H9 (cell line): ENCODE measurements at regions not wholly inside any gene's neighbourhood (a gene's known extent, or its start where the extent isn't known, plus 50 kb on each side); places are given as distances from the start of the nearest gene placed in this dataset.

Source experiments
- DNase-seq: peaks from one replicate; pipeline ENCODE4 v3.0.0-alpha.2; 2017
- H2AFZ ChIP-seq: one replicate; pipeline ENCODE4 v1.6.1; 2013; ENCODE audit warnings: mild to moderate bottlenecking, low read length, control low read depth, moderate library complexity
- H2AK5ac ChIP-seq: 2 replicates; pipeline ENCODE4 v1.6.1; 2013; ENCODE audit warnings: low read length, control low read depth, mixed read lengths; ENCODE audit not compliant: insufficient read length
- H2BK120ac ChIP-seq: one replicate; pipeline ENCODE4 v1.6.1; 2013; ENCODE audit warnings: low read depth, mild to moderate bottlenecking, low read length, control low read depth, inconsistent platforms; ENCODE audit not compliant: poor library complexity, severe bottlenecking
- H2BK12ac ChIP-seq: 2 replicates; pipeline ENCODE4 v1.6.1; 2013; ENCODE audit warnings: low read length, control low read depth, mixed read lengths, low read depth; ENCODE audit not compliant: insufficient read length
- H2BK15ac ChIP-seq: 2 replicates; pipeline ENCODE4 v1.6.1; 2013; ENCODE audit warnings: low read depth, low read length, control low read depth
- H2BK20ac ChIP-seq: one replicate; pipeline ENCODE4 v1.6.1; 2013; ENCODE audit warnings: low read depth, mild to moderate bottlenecking, low read length, control low read depth, inconsistent platforms; ENCODE audit not compliant: poor library complexity, severe bottlenecking
- H2BK5ac ChIP-seq: 2 replicates; pipeline ENCODE4 v1.6.1; 2013; ENCODE audit warnings: low read length, control low read depth, mixed read lengths; ENCODE audit not compliant: insufficient read length
- H3K14ac ChIP-seq: 2 replicates; pipeline ENCODE4 v1.6.1; 2013; ENCODE audit warnings: low read length, control low read depth; ENCODE audit not compliant: insufficient read depth
- H3K18ac ChIP-seq: 2 replicates; pipeline ENCODE4 v1.6.1; 2013; ENCODE audit warnings: low read depth, mild to moderate bottlenecking, mixed read lengths, low read length, control low read depth; ENCODE audit not compliant: insufficient read length
- H3K23ac ChIP-seq: 2 replicates; pipeline ENCODE4 v1.6.1; 2013; ENCODE audit warnings: low read length, control low read depth, mixed read lengths, low read depth; ENCODE audit not compliant: insufficient read length
- H3K23me2 ChIP-seq: 2 replicates; pipeline ENCODE4 v1.6.1; 2013; ENCODE audit warnings: low read depth, mild to moderate bottlenecking, mixed read lengths, low read length, control low read depth; ENCODE audit not compliant: insufficient read length, poor library complexity, severe bottlenecking
- H3K27ac ChIP-seq: 2 replicates; pipeline ENCODE4 v1.5.1; 2013; ENCODE audit warnings: low read length, control low read depth, mixed read lengths, low read depth; ENCODE audit not compliant: insufficient read length
- H3K27me3 ChIP-seq: 2 replicates; pipeline ENCODE4 v1.6.1; 2013; ENCODE audit warnings: low read length, control low read depth, inconsistent platforms; ENCODE audit not compliant: insufficient read depth
- H3K4ac ChIP-seq: 2 replicates; pipeline ENCODE4 v1.6.1; 2013; ENCODE audit warnings: low read depth, mild to moderate bottlenecking, control low read depth, inconsistent platforms, low read length, moderate library complexity
- H3K4me1 ChIP-seq: 2 replicates; pipeline ENCODE4 v1.6.1; 2013; ENCODE audit warnings: low read length, control low read depth, inconsistent platforms; ENCODE audit not compliant: insufficient read depth
- H3K4me2 ChIP-seq: 2 replicates; pipeline ENCODE4 v1.6.1; 2013; ENCODE audit warnings: low read length, control low read depth, mixed read lengths; ENCODE audit not compliant: insufficient read length, insufficient read depth
- H3K56ac ChIP-seq: 2 replicates; pipeline ENCODE4 v1.6.1; 2013; ENCODE audit warnings: low read depth, mild to moderate bottlenecking, mixed read lengths, low read length, control low read depth; ENCODE audit not compliant: insufficient read length
- H3K79me1 ChIP-seq: 2 replicates; pipeline ENCODE4 v1.6.1; 2013; ENCODE audit warnings: low read depth, mild to moderate bottlenecking, moderate library complexity, low read length, control low read depth, inconsistent platforms; ENCODE audit not compliant: insufficient read depth, poor library complexity, severe bottlenecking
- H3K79me2 ChIP-seq: 2 replicates; pipeline ENCODE4 v1.6.1; 2013; ENCODE audit warnings: low read length, control low read depth, inconsistent platforms; ENCODE audit not compliant: insufficient read depth
- H3K9ac ChIP-seq: 2 replicates; pipeline ENCODE4 v1.6.1; 2013; ENCODE audit warnings: low read length, control low read depth, mixed read lengths; ENCODE audit not compliant: insufficient read length; ENCODE audit errors: extremely low read depth
- H3K9me3 ChIP-seq: one replicate; pipeline ENCODE4 v1.6.1; 2013; ENCODE audit warnings: low read depth, low read length, inconsistent platforms; ENCODE audit not compliant: control insufficient read depth
- H3T11ph ChIP-seq: one replicate; pipeline ENCODE4 v1.6.1; 2013; ENCODE audit warnings: mild to moderate bottlenecking, low read length, control low read depth, inconsistent platforms
- H4K20me1 ChIP-seq: one replicate; pipeline ENCODE4 v1.6.1; 2013; ENCODE audit not compliant: control insufficient read depth, insufficient read length, insufficient read depth
- H4K5ac ChIP-seq: 2 replicates; pipeline ENCODE4 v1.6.1; 2013; ENCODE audit warnings: low read depth, mild to moderate bottlenecking, mixed read lengths, low read length, control low read depth; ENCODE audit not compliant: insufficient read length
- H4K8ac ChIP-seq: replicated peaks from 2 replicates; pipeline ENCODE4 v1.6.1; 2013; ENCODE audit warnings: low read length, control low read depth, mixed read lengths, low read depth; ENCODE audit not compliant: insufficient read length
- H4K91ac ChIP-seq: 2 replicates; pipeline ENCODE4 v1.6.1; 2013; ENCODE audit warnings: low read depth, mild to moderate bottlenecking, moderate library complexity, mixed read lengths, low read length, control low read depth; ENCODE audit not compliant: insufficient read length
- H3K27ac Mint-ChIP-seq, 3 experiments: 2 replicates in 2 of 3; 3 replicates in 1 of 3; pipeline ENCODE4 v1.8.0; 2020 to 2021; ENCODE audit warnings: mixed read lengths in 3 of 3, mild to moderate bottlenecking in 1 of 3, moderate library complexity in 1 of 3
- H3K27me3 Mint-ChIP-seq: 2 replicates; pipeline ENCODE4 v1.8.0; 2021; ENCODE audit warnings: low read depth, mild to moderate bottlenecking, moderate library complexity, mixed read lengths
- H3K36me3 Mint-ChIP-seq, 3 experiments: 2 replicates in 2 of 3; 3 replicates in 1 of 3; pipeline ENCODE4 v1.8.0; 2020 to 2021; ENCODE audit warnings: low read depth in 3 of 3, mixed read lengths in 3 of 3; ENCODE audit not compliant: insufficient read depth in 1 of 3
- H3K4me1 Mint-ChIP-seq, 2 experiments: 2 replicates each; pipeline ENCODE4 v1.8.0; 2020; ENCODE audit warnings: mixed read lengths in 2 of 2
- H3K4me3 Mint-ChIP-seq, 2 experiments: 2 replicates in 1 of 2; 3 replicates in 1 of 2; pipeline ENCODE4 v1.8.0; 2020 to 2021; ENCODE audit warnings: mild to moderate bottlenecking in 2 of 2, mixed read lengths in 2 of 2, moderate library complexity in 1 of 2
- H3K9me3 Mint-ChIP-seq, 2 experiments: 2 replicates in 1 of 2; 3 replicates in 1 of 2; pipeline ENCODE4 v1.8.0; 2020; ENCODE audit warnings: mild to moderate bottlenecking in 2 of 2, mixed read lengths in 2 of 2, moderate library complexity in 1 of 2
- CTCF ChIP-seq: fragments of 200-600 bp; sonication (generic); conservative IDR thresholded peaks from 3 replicates; pipeline ENCODE4 v1.8.0; 2021; ENCODE audit warnings: antibody characterized with exemption, mild to moderate bottlenecking
- WGBS: extraction: QIAGEN DNeasy Blood & Tissue Kit; methylation state at CpG from one replicate; pipeline ENCODE4 v1.1.7; 2013; ENCODE audit warnings: missing lambda C conversion rate, low lambda C conversion rate, mixed read lengths; ENCODE audit not compliant: insufficient read length; ENCODE audit errors: extremely low coverage; 5-methylcytosine and 5-hydroxymethylcytosine counted together

- Histone ChIP-seq H3K14ac (no peak overlapping the region), H2BK15ac (no peak overlapping the region), H3T11ph (no peak overlapping the region), H2AFZ (no peak overlapping the region), H3K4ac (no peak overlapping the region), H4K91ac (no peak overlapping the region), H3K79me1 (no peaks in the 10 kb centered on the region), H3K9me3 (no peaks in the 10 kb centered on the region), H3K18ac (no peak overlapping the region), H2BK20ac (no peak overlapping the region), H2AK5ac (no peak overlapping the region), H4K5ac (no peak overlapping the region), H4K8ac (no peak overlapping the region), H3K4me2 (no peak overlapping the region), H3K23me2 (no peaks in the 10 kb centered on the region), H3K56ac (no peak overlapping the region), H2BK12ac (no peak overlapping the region), H3K9ac (no peak overlapping the region), H3K23ac (no peak overlapping the region), H3K27me3 (no peaks in the 10 kb centered on the region), H2BK120ac (no peak overlapping the region), H3K4me1 (no peaks in the 10 kb centered on the region), H3K27ac (no peak overlapping the region), H4K20me1 (no peaks in the 10 kb centered on the region), H3K79me2 (no peaks in the 10 kb centered on the region), H2BK5ac (no peak overlapping the region)
- Mint-ChIP-seq H3K27me3 (peaks cover 5% of the 10 kb centered on the region; the same call in 1 of the 2 replicates), H3K27ac (no peak overlapping the region), H3K4me3 (no peak overlapping the region), H3K4me1 (peaks cover 0 to 4% of the 10 kb centered on the region in 2 experiments; a peak in 1 of 4 replicates), H3K36me3 (no peaks in the 10 kb centered on the region), H3K9me3 (no peaks in the 10 kb centered on the region)
- no peak for DNase-seq
- no peak for TF ChIP-seq CTCF
- no CpG with 5 or more reads among the region's 6 CpGs for WGBS
Measured at GRCh38 chr5:135691044-135691443, 112.3 kb upstream of the CXCL14 start.
